ENCODE measurements at regions not wholly inside any gene's neighbourhood (a gene's known extent, or its start where the extent isn't known, plus 50 kb on each side); places are given as distances from the start of the nearest gene placed in this dataset.

GRCh38 chr15:69826819-69827175 lies 270.9 kb downstream of the TLE3 start:
- Histone ChIP-seq H3K27ac (ENCODE audit: low read length) (no peak overlapping the region), H3K9ac (ENCODE audit: low read depth, low read length) (no peak overlapping the region), H3K36me3 (ENCODE audit: insufficient read depth, low read length) (no peaks in the 10 kb centered on the region), H3K4me2 (ENCODE audit: insufficient read depth, low read length) (no peak overlapping the region), H3K27me3 (ENCODE audit: insufficient read depth, low read length, poor library complexity) (peaks cover 6% of the 10 kb centered on the region), H3K4me1 (ENCODE audit: insufficient read depth, low read length) (no peaks in the 10 kb centered on the region), H3K79me2 (ENCODE audit: insufficient read depth, low read length) (no peaks in the 10 kb centered on the region), H3K9me3 (ENCODE audit: insufficient read depth, low read length, severe bottlenecking) (no peaks in the 10 kb centered on the region), H4K20me1 (ENCODE audit: insufficient read depth, low read length) (0 out of 2 replicates have a peak, but pooled peaks cover 3% of the 10 kb centered on the region), H3K4me3 (ENCODE audit: low read depth in 1 of 2, low read length in 2 of 2) (no peak overlapping the region), H2AFZ (ENCODE audit: low read depth, low read length) (no peak overlapping the region)
- TF ChIP-seq CTCF (IDR thresholded peaks at IDR 0.05; ENCODE audit: borderline replicate concordance, extremely low read depth, low read length, poor library complexity, severe bottlenecking) = no peak
- no peak for TF ChIP-seq EZH2 (IDR thresholded peaks at IDR 0.05; ENCODE audit: borderline replicate concordance, low read depth, low read length, severe bottlenecking)
- ATAC-seq (ENCODE audit: insufficient read depth, low read depth) (no peak), DNase-seq (no peak)

GRCh38 chr15:69827751-69828150 lies 270.0 kb downstream of the TLE3 start:
- Histone ChIP-seq H3K4me2 (ENCODE audit: insufficient read depth, low read length) (no peak overlapping the region), H2AFZ (ENCODE audit: low read depth, low read length) (no peak overlapping the region), H3K27me3 (ENCODE audit: insufficient read depth, low read length, poor library complexity) (peaks cover 6% of the 10 kb centered on the region), H4K20me1 (ENCODE audit: insufficient read depth, low read length) (0 out of 2 replicates have a peak, but pooled peaks cover 3% of the 10 kb centered on the region), H3K79me2 (ENCODE audit: insufficient read depth, low read length) (no peaks in the 10 kb centered on the region), H3K4me3 (ENCODE audit: low read depth in 1 of 2, low read length in 2 of 2) (no peak overlapping the region), H3K4me1 (ENCODE audit: insufficient read depth, low read length) (no peaks in the 10 kb centered on the region), H3K27ac (ENCODE audit: low read length) (no peak overlapping the region), H3K9ac (ENCODE audit: low read depth, low read length) (no peak overlapping the region), H3K36me3 (ENCODE audit: insufficient read depth, low read length) (no peaks in the 10 kb centered on the region), H3K9me3 (ENCODE audit: insufficient read depth, low read length, severe bottlenecking) (no peaks in the 10 kb centered on the region)
- ATAC-seq (ENCODE audit: insufficient read depth, low read depth) (no peak), DNase-seq (no peak)
- TF ChIP-seq CTCF (IDR thresholded peaks at IDR 0.05; ENCODE audit: borderline replicate concordance, extremely low read depth, low read length, poor library complexity, severe bottlenecking) (no peak), EZH2 (IDR thresholded peaks at IDR 0.05; ENCODE audit: borderline replicate concordance, low read depth, low read length, severe bottlenecking) (no peak)

- Histone ChIP-seq H3K36me3 (ENCODE audit: insufficient read depth, low read length) (no peaks in the 10 kb centered on the region), H3K9ac (ENCODE audit: low read depth, low read length) (no peak overlapping the region), H2AFZ (ENCODE audit: low read depth, low read length) (no peak overlapping the region), H4K20me1 (ENCODE audit: insufficient read depth, low read length) (0 out of 2 replicates have a peak, but pooled peaks cover 3% of the 10 kb centered on the region), H3K4me2 (ENCODE audit: insufficient read depth, low read length) (no peak overlapping the region), H3K4me1 (ENCODE audit: insufficient read depth, low read length) (no peaks in the 10 kb centered on the region), H3K4me3 (ENCODE audit: low read depth in 1 of 2, low read length in 2 of 2) (no peak overlapping the region), H3K27me3 (ENCODE audit: insufficient read depth, low read length, poor library complexity) (peaks cover 6% of the 10 kb centered on the region), H3K79me2 (ENCODE audit: insufficient read depth, low read length) (no peaks in the 10 kb centered on the region), H3K27ac (ENCODE audit: low read length) (no peak overlapping the region), H3K9me3 (ENCODE audit: insufficient read depth, low read length, severe bottlenecking) (no peaks in the 10 kb centered on the region)
- ATAC-seq (ENCODE audit: insufficient read depth, low read depth) (no peak), DNase-seq (no peak)
- no peak for TF ChIP-seq CTCF (IDR thresholded peaks at IDR 0.05; ENCODE audit: borderline replicate concordance, extremely low read depth, low read length, poor library complexity, severe bottlenecking)
- TF ChIP-seq EZH2 (IDR thresholded peaks at IDR 0.05; ENCODE audit: borderline replicate concordance, low read depth, low read length, severe bottlenecking) = no peak
Measured at GRCh38 chr15:69828181-69828828, 269.4 kb downstream of the TLE3 start.
